LNCaP clone FGC (cell line): ENCODE measurements at regions not wholly inside any gene's neighbourhood (a gene's known extent, or its start where the extent isn't known, plus 50 kb on each side); places are given as distances from the start of the nearest gene placed in this dataset.

Source experiments
- DNase-seq: peaks from one replicate; pipeline ENCODE4 v3.0.0-alpha.2; 2011; ENCODE audit warnings: low read depth
- H3K4me3 ChIP-seq: 2 replicates; pipeline ENCODE4 v1.5.1; 2011; ENCODE audit warnings: mild to moderate bottlenecking, low read depth, low read length, control low read depth
- CTCF ChIP-seq: IDR thresholded peaks from 2 replicates; pipeline ENCODE4 v1.5.1; 2012; ENCODE audit warnings: mild to moderate bottlenecking; ENCODE audit not compliant: control insufficient read depth, insufficient read depth; ENCODE audit errors: extremely low read depth

GRCh38 chr5:106543330-106543729, 1127.4 kb downstream of the EFNA5 start:
- DNase-seq, result no peak
- H3K4me3 ChIP-seq, result no peak overlapping the region
- TF ChIP-seq CTCF, result no peak

GRCh38 chr5:106530150-106530549, 1140.6 kb downstream of the EFNA5 start:
- no peak for TF ChIP-seq CTCF
- DNase-seq, result no peak
- no peak overlapping the region for H3K4me3 ChIP-seq

DNA sequence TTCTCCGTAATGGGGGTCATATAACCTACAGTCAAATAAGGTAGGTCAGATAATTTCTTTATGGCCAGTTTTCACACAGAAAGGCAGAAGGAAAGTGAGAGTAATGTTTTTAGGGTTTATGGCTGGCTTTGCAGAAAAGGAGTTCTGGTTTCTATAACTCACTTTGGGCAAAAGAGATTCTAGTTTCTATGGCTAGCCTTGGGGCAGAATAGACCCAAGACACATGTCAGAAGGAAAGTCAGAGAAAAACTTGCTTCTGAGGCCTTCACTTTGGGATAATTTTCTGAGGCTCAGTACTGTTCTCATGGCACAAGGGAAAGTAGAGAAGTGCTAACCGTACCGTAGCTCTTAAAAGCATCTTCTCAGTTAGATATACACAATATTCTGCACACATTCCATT, 1145.3 kb downstream of the EFNA5 start:
- no peak overlapping the region for H3K4me3 ChIP-seq
- TF ChIP-seq CTCF, result no peak
- DNase-seq, result no peak

DNA sequence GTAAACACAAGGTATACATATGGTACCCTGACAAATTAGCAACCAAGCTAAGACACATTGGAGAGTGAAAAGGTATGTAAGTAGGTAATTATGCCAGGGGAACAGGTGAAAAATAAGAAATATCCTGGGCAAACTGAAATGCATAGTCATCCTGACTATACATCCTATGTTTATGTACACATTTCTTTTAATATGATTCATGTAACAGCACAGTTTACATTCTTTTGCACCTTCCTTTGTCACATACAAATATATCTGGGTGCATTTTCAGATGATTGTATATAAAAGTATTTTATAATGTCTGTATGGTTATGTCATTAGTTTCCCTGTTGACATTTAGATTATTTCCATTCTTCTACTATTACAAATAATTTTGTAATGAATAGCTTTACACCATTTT, 1146.9 kb downstream of the EFNA5 start:
- TF ChIP-seq CTCF, result no peak

DNA sequence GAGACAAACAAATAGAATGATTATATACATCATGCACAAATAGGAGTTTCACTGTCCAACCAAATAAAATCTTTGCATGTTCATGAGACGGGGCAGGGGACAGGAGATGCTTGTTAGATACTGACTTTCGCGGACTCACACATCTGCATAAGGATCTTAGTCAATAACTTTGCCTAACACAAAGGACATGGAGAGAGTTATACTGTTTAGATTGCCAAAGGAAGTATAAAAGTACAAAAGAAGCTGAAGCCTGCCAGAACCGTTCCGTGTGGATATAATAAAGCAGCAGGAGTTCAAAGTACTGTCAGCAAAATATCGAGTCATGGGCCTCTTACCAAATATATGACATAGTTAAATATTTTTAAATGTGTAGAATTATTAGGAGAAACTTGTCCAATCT, 1148.4 kb downstream of the EFNA5 start:
- no peak overlapping the region for H3K4me3 ChIP-seq
- TF ChIP-seq CTCF, result no peak
- no peak for DNase-seq

More for the DNA sequence above, 1146.9 kb downstream of the EFNA5 start:
- no peak for DNase-seq
- no peak overlapping the region for H3K4me3 ChIP-seq

GRCh38 chr5:106521701-106522100, 1149.0 kb downstream of the EFNA5 start:
- H3K4me3 ChIP-seq, result no peak overlapping the region

More at GRCh38 chr5:106521701-106522100, 1149.0 kb downstream of the EFNA5 start:
- DNase-seq, result no peak
- no peak for TF ChIP-seq CTCF
